ENCODE measurements at regions not wholly inside any gene's neighbourhood (a gene's known extent, or its start where the extent isn't known, plus 50 kb on each side); places are given as distances from the start of the nearest gene placed in this dataset.
"Not testable (repeated sequence)": the region's sequence is repeated elsewhere in the genome, so short reads cannot be mapped to it uniquely, and the experiment has no call there.

DNA sequence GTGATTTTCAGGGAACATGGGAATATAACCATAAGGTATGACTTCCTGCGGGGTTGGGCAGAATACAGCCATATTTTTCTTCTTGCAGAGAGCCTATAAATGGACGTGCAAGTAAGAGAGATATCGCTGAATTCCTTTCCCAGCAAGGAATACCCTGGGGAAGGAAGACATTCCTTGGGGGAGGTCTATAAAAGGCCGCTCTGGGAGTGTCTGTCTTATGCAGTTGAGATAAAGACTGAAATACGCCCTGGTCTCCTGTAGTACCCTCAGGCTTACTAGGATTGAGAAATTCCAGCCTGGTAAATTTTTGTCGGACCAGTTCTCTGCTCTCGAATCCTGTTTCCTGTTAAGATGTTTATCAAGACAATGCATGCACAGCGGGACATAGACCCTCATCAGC lies 282.2 kb upstream of the CYLC2 start:
- TF ChIP-seq, protein P1, sequence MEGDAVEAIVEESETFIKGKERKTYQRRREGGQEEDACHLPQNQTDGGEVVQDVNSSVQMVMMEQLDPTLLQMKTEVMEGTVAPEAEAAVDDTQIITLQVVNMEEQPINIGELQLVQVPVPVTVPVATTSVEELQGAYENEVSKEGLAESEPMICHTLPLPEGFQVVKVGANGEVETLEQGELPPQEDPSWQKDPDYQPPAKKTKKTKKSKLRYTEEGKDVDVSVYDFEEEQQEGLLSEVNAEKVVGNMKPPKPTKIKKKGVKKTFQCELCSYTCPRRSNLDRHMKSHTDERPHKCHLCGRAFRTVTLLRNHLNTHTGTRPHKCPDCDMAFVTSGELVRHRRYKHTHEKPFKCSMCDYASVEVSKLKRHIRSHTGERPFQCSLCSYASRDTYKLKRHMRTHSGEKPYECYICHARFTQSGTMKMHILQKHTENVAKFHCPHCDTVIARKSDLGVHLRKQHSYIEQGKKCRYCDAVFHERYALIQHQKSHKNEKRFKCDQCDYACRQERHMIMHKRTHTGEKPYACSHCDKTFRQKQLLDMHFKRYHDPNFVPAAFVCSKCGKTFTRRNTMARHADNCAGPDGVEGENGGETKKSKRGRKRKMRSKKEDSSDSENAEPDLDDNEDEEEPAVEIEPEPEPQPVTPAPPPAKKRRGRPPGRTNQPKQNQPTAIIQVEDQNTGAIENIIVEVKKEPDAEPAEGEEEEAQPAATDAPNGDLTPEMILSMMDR (IDR thresholded peaks at IDR 0.05): not testable (repeated sequence)
- TF ChIP-seq POLR2AphosphoS5, EP300 (IDR thresholded peaks at IDR 0.05): not testable (repeated sequence)

All from esophagus muscularis mucosa (tissue), 4 donors.